ENCODE measurements at regions not wholly inside any gene's neighbourhood (a gene's known extent, or its start where the extent isn't known, plus 50 kb on each side); places are given as distances from the start of the nearest gene placed in this dataset.

- Histone ChIP-seq H3K4me1 (replicated peaks; ENCODE audit: insufficient read depth) (no peaks in the 10 kb centered on the region), H3F3A (ENCODE audit: insufficient read depth, low read depth) (no peaks in the 10 kb centered on the region), H3K36me3 (ENCODE audit: low read depth) (no peaks in the 10 kb centered on the region), H3K27ac (no peak overlapping the region), H3K79me2 (ENCODE audit: low read depth) (no peaks in the 10 kb centered on the region), H3K9me2 (ENCODE audit: insufficient read depth) (no peaks in the 10 kb centered on the region), H3K9me3 (ENCODE audit: insufficient read depth, low read depth) (no peaks in the 10 kb centered on the region), H3K4me2 (no peak overlapping the region), H3K4me3 (no peak overlapping the region), H3K27me3 (ENCODE audit: insufficient read depth, low read depth) (no peaks in the 10 kb centered on the region), H2AFZ (no peak overlapping the region), H4K20me1 (ENCODE audit: insufficient read depth) (no peaks in the 10 kb centered on the region)
- ChIA-PET POLR2A (ENCODE audit: unreplicated experiment) (no interaction called here), CTCF (no interaction called here)
- TF ChIP-seq CTCF (conservative IDR thresholded peaks at IDR 0.05), result no peak
- TF ChIP-seq EZH2 (IDR thresholded peaks at IDR 0.05; ENCODE audit: low read depth), result no peak
- no peak for DNase-seq
- intact Hi-C loops (cut with micrococcal nuclease; ENCODE audit: unreplicated experiment), result no loop called here
- no TSS peak for BruUV-seq (replicated peaks)
These were observed 392.7 kb downstream of the RPS29 start for GRCh38 chr14:49193332-49194065.

- no peaks in the 10 kb centered on the region for H3F3A ChIP-seq (ENCODE audit: insufficient read depth, low read depth)
- H3K4me3 ChIP-seq, result no peak overlapping the region
- H3K9me2 ChIP-seq (ENCODE audit: insufficient read depth), result no peaks in the 10 kb centered on the region
- CTCF ChIA-PET, result no interaction called here
- no peak overlapping the region for H3K4me2 ChIP-seq
- no peak overlapping the region for H3K27ac ChIP-seq
- no peak for DNase-seq
- no peaks in the 10 kb centered on the region for H3K9me3 ChIP-seq (ENCODE audit: insufficient read depth, low read depth)
- BruUV-seq (replicated peaks), result no TSS peak
- no peak overlapping the region for H2AFZ ChIP-seq
- TF ChIP-seq EZH2 (IDR thresholded peaks at IDR 0.05; ENCODE audit: low read depth) (no peak), CTCF (conservative IDR thresholded peaks at IDR 0.05) (no peak)
- POLR2A ChIA-PET (ENCODE audit: unreplicated experiment), result no interaction called here
- no peaks in the 10 kb centered on the region for H3K79me2 ChIP-seq (ENCODE audit: low read depth)
- intact Hi-C loops (cut with micrococcal nuclease; ENCODE audit: unreplicated experiment), result no loop called here
- H4K20me1 ChIP-seq (ENCODE audit: insufficient read depth), result no peaks in the 10 kb centered on the region
- H3K27me3 ChIP-seq (ENCODE audit: insufficient read depth, low read depth), result no peaks in the 10 kb centered on the region
- no peaks in the 10 kb centered on the region for H3K4me1 ChIP-seq (replicated peaks; ENCODE audit: insufficient read depth)
- H3K36me3 ChIP-seq (ENCODE audit: low read depth), result no peaks in the 10 kb centered on the region
These were observed 394.8 kb downstream of the RPS29 start for GRCh38 chr14:49191380-49191779.

GRCh38 chr14:49189375-49189774 lies 396.8 kb downstream of the RPS29 start:
- intact Hi-C loops (cut with micrococcal nuclease; ENCODE audit: unreplicated experiment), result no loop called here

More at GRCh38 chr14:49189375-49189774, 396.8 kb downstream of the RPS29 start:
- Histone ChIP-seq H2AFZ (no peak overlapping the region), H3K27me3 (ENCODE audit: insufficient read depth, low read depth) (no peaks in the 10 kb centered on the region), H3K79me2 (ENCODE audit: low read depth) (no peaks in the 10 kb centered on the region), H3K4me3 (no peak overlapping the region), H3K4me2 (no peak overlapping the region), H3F3A (ENCODE audit: insufficient read depth, low read depth) (no peaks in the 10 kb centered on the region), H3K9me3 (ENCODE audit: insufficient read depth, low read depth) (no peaks in the 10 kb centered on the region), H4K20me1 (ENCODE audit: insufficient read depth) (no peaks in the 10 kb centered on the region), H3K9me2 (ENCODE audit: insufficient read depth) (no peaks in the 10 kb centered on the region), H3K27ac (no peak overlapping the region), H3K36me3 (ENCODE audit: low read depth) (no peaks in the 10 kb centered on the region), H3K4me1 (replicated peaks; ENCODE audit: insufficient read depth) (no peaks in the 10 kb centered on the region)
- TF ChIP-seq CTCF (conservative IDR thresholded peaks at IDR 0.05) (no peak), EZH2 (IDR thresholded peaks at IDR 0.05; ENCODE audit: low read depth) (no peak)
- DNase-seq, result no peak
- ChIA-PET POLR2A (ENCODE audit: unreplicated experiment) (no interaction called here), CTCF (no interaction called here)
- no TSS peak for BruUV-seq (replicated peaks)

Data from PC-9 (cell line).